Gastroesophageal sphincter (tissue), 3 donors: ENCODE measurements at regions not wholly inside any gene's neighbourhood (a gene's known extent, or its start where the extent isn't known, plus 50 kb on each side); places are given as distances from the start of the nearest gene placed in this dataset.

Experiments used
- EP300 ChIP-seq: sonication (generic); formaldehyde crosslinking; IDR thresholded peaks from one replicate; pipeline ENCODE4 v1.6.1; 2017; ENCODE audit warnings: antibody characterized with exemption, mild to moderate bottlenecking
- POLR2A ChIP-seq, 2 donors: fragments of 450-650 bp; IDR thresholded peaks; one replicate each; pipeline ENCODE4 v1.6.1; 2017; ENCODE audit warnings: antibody characterized with exemption in 2 of 2, mild to moderate bottlenecking in 2 of 2, moderate library complexity in 1 of 2
- TF ChIP-seq, protein P1 (sequence below), 4 experiments: fragments of 200-600 bp in 2 of 4; fragments of 450-650 bp in 2 of 4; sonication (generic) in 1 of 4; IDR thresholded peaks; one replicate each; pipeline ENCODE4 v1.5.1; 2017 to 2019; ENCODE audit warnings: antibody characterized with exemption in 4 of 4, mild to moderate bottlenecking in 2 of 4, moderate library complexity in 2 of 4

- TF ChIP-seq, protein P1, sequence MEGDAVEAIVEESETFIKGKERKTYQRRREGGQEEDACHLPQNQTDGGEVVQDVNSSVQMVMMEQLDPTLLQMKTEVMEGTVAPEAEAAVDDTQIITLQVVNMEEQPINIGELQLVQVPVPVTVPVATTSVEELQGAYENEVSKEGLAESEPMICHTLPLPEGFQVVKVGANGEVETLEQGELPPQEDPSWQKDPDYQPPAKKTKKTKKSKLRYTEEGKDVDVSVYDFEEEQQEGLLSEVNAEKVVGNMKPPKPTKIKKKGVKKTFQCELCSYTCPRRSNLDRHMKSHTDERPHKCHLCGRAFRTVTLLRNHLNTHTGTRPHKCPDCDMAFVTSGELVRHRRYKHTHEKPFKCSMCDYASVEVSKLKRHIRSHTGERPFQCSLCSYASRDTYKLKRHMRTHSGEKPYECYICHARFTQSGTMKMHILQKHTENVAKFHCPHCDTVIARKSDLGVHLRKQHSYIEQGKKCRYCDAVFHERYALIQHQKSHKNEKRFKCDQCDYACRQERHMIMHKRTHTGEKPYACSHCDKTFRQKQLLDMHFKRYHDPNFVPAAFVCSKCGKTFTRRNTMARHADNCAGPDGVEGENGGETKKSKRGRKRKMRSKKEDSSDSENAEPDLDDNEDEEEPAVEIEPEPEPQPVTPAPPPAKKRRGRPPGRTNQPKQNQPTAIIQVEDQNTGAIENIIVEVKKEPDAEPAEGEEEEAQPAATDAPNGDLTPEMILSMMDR (IDR thresholded peaks at IDR 0.05) = no peak
- TF ChIP-seq EP300 (no peak), POLR2A (IDR thresholded peaks at IDR 0.05) (no peak)
Measured at GRCh38 chr11:37748641-37749040, 1150.6 kb upstream of the RAG2 start.
